ENCODE measurements at regions not wholly inside any gene's neighbourhood (a gene's known extent, or its start where the extent isn't known, plus 50 kb on each side); places are given as distances from the start of the nearest gene placed in this dataset.

DNA sequence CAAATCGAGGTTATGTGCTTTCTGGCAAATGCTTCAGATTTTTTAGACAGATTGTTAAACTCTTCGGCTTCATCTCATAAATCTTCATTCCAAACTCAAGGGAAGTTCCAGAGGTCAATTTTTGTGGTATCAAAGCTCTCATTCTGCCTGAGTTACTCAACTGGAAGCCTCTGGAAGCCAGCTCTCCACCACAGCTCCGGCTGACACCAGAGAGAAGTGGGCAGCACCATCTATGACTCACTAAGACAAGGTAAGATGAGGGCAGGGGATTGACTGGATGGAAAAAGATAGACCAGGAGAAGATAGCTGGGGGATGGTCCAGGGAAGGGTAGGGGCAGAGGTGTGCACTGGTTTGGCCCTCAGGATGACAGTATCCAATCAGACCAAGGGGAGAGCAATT lies 137.3 kb upstream of the HNRNPA3 start:
- no peak for TF ChIP-seq GATA2 (IDR thresholded peaks at IDR 0.05; ENCODE audit: low read depth, low read length)
- TF ChIP-seq GATA3 (IDR thresholded peaks at IDR 0.05; ENCODE audit: low read depth, low read length) = no peak

Measured in SH-SY5Y (cell line).